ENCODE measurements at regions not wholly inside any gene's neighbourhood (a gene's known extent, or its start where the extent isn't known, plus 50 kb on each side); places are given as distances from the start of the nearest gene placed in this dataset.
A peak's percentile ranks its signal among the peaks of the same experiment; 100 is the strongest.

- H3K36me3 ChIP-seq = no peaks in the 10 kb centered on the region
- whole genome bisulfite sequencing (ENCODE audit: insufficient coverage, low coverage, low lambda C conversion rate, missing lambda C conversion rate) = 41% methylated on average over 2 of the region's 3 CpGs
- H3K9me3 ChIP-seq = no peaks in the 10 kb centered on the region
- H3K4me3 ChIP-seq = no peak overlapping the region
- no peak for DNase-seq
- intact Hi-C loops (cut with DNase I) = no loop called here
- TF ChIP-seq POLR2A (IDR thresholded peaks at IDR 0.05) = no peak
- TF ChIP-seq CTCF (IDR thresholded peaks at IDR 0.05) = no peak
- H3K27ac ChIP-seq = no peak overlapping the region
- no peaks in the 10 kb centered on the region for H3K4me1 ChIP-seq
- ATAC-seq = no peak
- H3K27me3 ChIP-seq = no peaks in the 10 kb centered on the region
These were observed 342.3 kb upstream of the MYT1L start for GRCh38 chr2:2673406-2673805.

- TF ChIP-seq CTCF (IDR thresholded peaks at IDR 0.05) = no peak
- no peak for TF ChIP-seq POLR2A (IDR thresholded peaks at IDR 0.05)
- Histone ChIP-seq H3K27ac (no peak overlapping the region), H3K4me3 (no peak overlapping the region), H3K9me3 (no peaks in the 10 kb centered on the region), H3K4me1 (no peaks in the 10 kb centered on the region), H3K27me3 (no peaks in the 10 kb centered on the region), H3K36me3 (no peaks in the 10 kb centered on the region)
- ATAC-seq (no peak), DNase-seq (no peak)
- WGBS (ENCODE audit: insufficient coverage, low coverage, low lambda C conversion rate, missing lambda C conversion rate) = 82% methylated on average over 11 of the region's 14 CpGs
- intact Hi-C loops (cut with DNase I) = no loop called here
These were observed 341.2 kb upstream of the MYT1L start for GRCh38 chr2:2672249-2672648.

GRCh38 chr2:2671826-2672225, 340.8 kb upstream of the MYT1L start:
- Histone ChIP-seq H3K4me3 (no peak overlapping the region), H3K9me3 (no peaks in the 10 kb centered on the region), H3K4me1 (no peaks in the 10 kb centered on the region), H3K27me3 (no peaks in the 10 kb centered on the region), H3K36me3 (no peaks in the 10 kb centered on the region), H3K27ac (no peak overlapping the region)
- no peak for DNase-seq
- 46% methylated on average over 3 of the region's 6 CpGs for WGBS (ENCODE audit: insufficient coverage, low coverage, low lambda C conversion rate, missing lambda C conversion rate)
- intact Hi-C loops (cut with DNase I) = no loop called here
- ATAC-seq = no peak
- TF ChIP-seq POLR2A (IDR thresholded peaks at IDR 0.05) (no peak), CTCF (IDR thresholded peaks at IDR 0.05) (no peak)

- H3K4me1 ChIP-seq = no peaks in the 10 kb centered on the region
- no peaks in the 10 kb centered on the region for H3K9me3 ChIP-seq
- 85% methylated on average over 2 of the region's 16 CpGs for WGBS (ENCODE audit: insufficient coverage, low coverage, low lambda C conversion rate, missing lambda C conversion rate)
- no peak for TF ChIP-seq POLR2A (IDR thresholded peaks at IDR 0.05)
- TF ChIP-seq CTCF (IDR thresholded peaks at IDR 0.05) = no peak
- H3K36me3 ChIP-seq = no peaks in the 10 kb centered on the region
- intact Hi-C loops (cut with DNase I) = no loop called here
- no peaks in the 10 kb centered on the region for H3K27me3 ChIP-seq
- ATAC-seq (no peak), DNase-seq (no peak)
- no peak overlapping the region for H3K4me3 ChIP-seq
- no peak overlapping the region for H3K27ac ChIP-seq
These were observed 338.2 kb upstream of the MYT1L start for GRCh38 chr2:2669316-2669715.

GRCh38 chr2:2668681-2669265, 337.7 kb upstream of the MYT1L start:
- no peaks in the 10 kb centered on the region for H3K4me1 ChIP-seq
- H3K36me3 ChIP-seq = no peaks in the 10 kb centered on the region
- no peak for DNase-seq
- ATAC-seq = peak in 1 of 4 donors; percentile 11
- TF ChIP-seq CTCF (IDR thresholded peaks at IDR 0.05) = no peak
- no peak for TF ChIP-seq POLR2A (IDR thresholded peaks at IDR 0.05)
- no peaks in the 10 kb centered on the region for H3K27me3 ChIP-seq
- no peaks in the 10 kb centered on the region for H3K9me3 ChIP-seq
- intact Hi-C loops (cut with DNase I) = no loop called here
- H3K4me3 ChIP-seq = no peak overlapping the region
- H3K27ac ChIP-seq = no peak overlapping the region
- WGBS (ENCODE audit: insufficient coverage, low coverage, low lambda C conversion rate, missing lambda C conversion rate) = 76% methylated on average over 5 of the region's 21 CpGs

All from right lobe of liver (tissue), 6 donors.